ENCODE measurements at regions not wholly inside any gene's neighbourhood (a gene's known extent, or its start where the extent isn't known, plus 50 kb on each side); places are given as distances from the start of the nearest gene placed in this dataset.

DNA sequence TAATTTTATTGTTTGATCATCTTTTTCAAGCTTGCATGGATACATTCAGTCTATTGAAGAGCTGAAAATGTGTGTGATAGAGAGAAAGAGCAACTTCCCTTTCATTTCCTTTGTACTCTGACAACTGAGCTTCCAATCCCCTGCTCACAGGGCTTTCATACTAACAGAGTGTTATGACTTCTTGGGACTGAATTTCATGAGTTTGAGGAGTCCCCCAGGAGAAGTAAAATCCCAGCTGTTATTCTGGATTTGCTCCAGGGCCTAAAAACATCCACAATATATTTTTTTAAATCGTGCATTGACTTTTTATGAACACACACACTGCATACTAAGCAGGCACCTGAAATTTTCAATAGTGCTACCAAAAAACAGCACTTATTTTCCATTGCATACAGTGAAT lies 195.8 kb upstream of the CAND1 start:
- no peak for TF ChIP-seq CTCF (IDR thresholded peaks at IDR 0.05)
- Histone ChIP-seq H3K27ac (no peak overlapping the region), H3K4me3 (no peak overlapping the region)
- no peak for DNase-seq (ENCODE audit: low spot score)

- TF ChIP-seq CTCF (IDR thresholded peaks at IDR 0.05) = no peak
- no peak for DNase-seq (ENCODE audit: low spot score)
- no peak overlapping the region for H3K27ac ChIP-seq
- no peak overlapping the region for H3K4me3 ChIP-seq
Measured at GRCh38 chr12:67074072-67074471, 195.1 kb upstream of the CAND1 start.

- DNase-seq (ENCODE audit: low spot score) = no peak
- Histone ChIP-seq H3K27ac (no peak overlapping the region), H3K4me3 (no peak overlapping the region)
- no peak for TF ChIP-seq CTCF (IDR thresholded peaks at IDR 0.05)
Measured at GRCh38 chr12:67077617-67078016, 191.5 kb upstream of the CAND1 start.

- no peak for DNase-seq (ENCODE audit: low spot score)
- H3K27ac ChIP-seq = no peak overlapping the region
- no peak overlapping the region for H3K4me3 ChIP-seq
- no peak for TF ChIP-seq CTCF (IDR thresholded peaks at IDR 0.05)
Measured at GRCh38 chr12:67078957-67079356, 190.2 kb upstream of the CAND1 start.

DNA sequence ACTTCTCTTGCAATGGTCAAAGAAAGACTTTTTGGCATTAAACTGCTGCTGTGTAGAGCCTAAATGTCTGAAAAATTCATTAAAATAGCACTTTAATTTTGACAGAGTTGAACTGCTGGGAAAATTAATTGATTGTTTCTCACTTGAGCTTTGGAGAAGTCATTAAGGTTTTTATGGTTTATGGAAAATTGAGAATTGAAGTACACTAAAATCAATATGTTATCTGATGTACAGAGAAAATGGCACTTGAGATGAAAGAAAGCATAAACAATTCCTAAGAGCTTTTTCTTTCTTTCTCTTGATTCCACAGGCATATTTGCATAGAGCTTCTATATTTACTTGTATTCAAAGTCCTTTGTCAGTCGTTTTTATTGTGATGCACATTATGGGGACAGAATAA lies 188.5 kb upstream of the CAND1 start:
- Histone ChIP-seq H3K27ac (no peak overlapping the region), H3K4me3 (no peak overlapping the region)
- TF ChIP-seq CTCF (IDR thresholded peaks at IDR 0.05) = no peak
- DNase-seq (ENCODE audit: low spot score) = no peak

DNA sequence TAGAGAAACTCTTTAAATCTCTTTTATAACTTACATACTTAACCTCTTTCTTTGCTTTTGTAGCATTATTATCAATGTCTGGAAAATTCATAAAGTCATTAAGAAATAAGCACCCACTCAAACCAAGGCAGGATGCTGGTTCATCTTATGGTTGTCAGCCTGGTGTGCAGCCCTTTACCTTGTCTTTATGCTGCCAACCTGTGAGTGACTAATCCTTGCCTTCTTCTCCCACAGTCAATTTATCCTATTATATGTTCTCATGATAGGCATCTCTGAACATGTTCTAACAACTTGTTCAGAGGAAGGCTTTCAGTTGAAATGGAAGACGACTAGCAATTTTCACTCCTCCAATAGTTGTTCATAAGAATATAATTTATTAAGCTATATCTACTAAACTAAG lies 186.9 kb upstream of the CAND1 start:
- H3K27ac ChIP-seq = no peak overlapping the region
- no peak for TF ChIP-seq CTCF (IDR thresholded peaks at IDR 0.05)
- no peak for DNase-seq (ENCODE audit: low spot score)
- H3K4me3 ChIP-seq = no peak overlapping the region

DNA sequence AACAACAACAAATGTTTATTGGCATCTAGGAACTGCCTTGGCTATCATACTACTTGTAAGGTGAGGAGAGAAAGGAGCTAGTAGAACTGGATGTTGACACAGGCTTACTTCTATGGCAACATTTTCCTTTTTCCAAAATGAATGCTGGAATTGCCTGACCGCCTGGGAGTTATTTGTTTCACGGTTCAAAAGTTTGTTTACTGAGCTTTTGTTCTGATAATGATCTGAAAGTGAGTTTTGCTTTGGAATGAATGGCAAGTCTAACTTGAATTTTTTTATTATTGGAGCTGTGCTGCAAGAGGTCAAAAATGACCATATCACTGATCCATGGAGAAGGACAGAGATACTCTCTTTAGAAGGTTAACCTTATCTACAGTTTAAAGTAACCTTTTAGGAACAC lies 183.5 kb upstream of the CAND1 start:
- no peak for TF ChIP-seq CTCF (IDR thresholded peaks at IDR 0.05)
- no peak for DNase-seq (ENCODE audit: low spot score)
- H3K4me3 ChIP-seq = no peak overlapping the region
- H3K27ac ChIP-seq = no peak overlapping the region

All from coronary artery (tissue), 2 donors.